Mucosa of descending colon (tissue), 3 donors: ENCODE measurements at regions not wholly inside any gene's neighbourhood (a gene's known extent, or its start where the extent isn't known, plus 50 kb on each side); places are given as distances from the start of the nearest gene placed in this dataset.
"Not testable (repeated sequence)": the region's sequence is repeated elsewhere in the genome, so short reads cannot be mapped to it uniquely, and the experiment has no call there.

Experiments used
- ATAC-seq: fragments of 200-7000 bp; cut with Tn5 transposase; one replicate; pipeline ENCODE4 v1.9.1; 2020; ENCODE audit warnings: mild to moderate bottlenecking, moderate library complexity
- DNase-seq, 3 donors: peaks; one replicate each; pipeline ENCODE4 v3.0.0-alpha.2; 2020
- H3K36me3 ChIP-seq: fragments of 200-600 bp; one replicate; pipeline ENCODE4 v1.8.0; 2021; ENCODE audit warnings: low read depth, mild to moderate bottlenecking
- H3K4me1 ChIP-seq: fragments of 200-600 bp; one replicate; pipeline ENCODE4 v1.8.0; 2021; ENCODE audit warnings: low read depth, mild to moderate bottlenecking
- H3K4me3 ChIP-seq: fragments of 200-600 bp; one replicate; pipeline ENCODE4 v1.8.0; 2021; ENCODE audit warnings: mild to moderate bottlenecking
- H3K9me3 ChIP-seq: fragments of 200-600 bp; one replicate; pipeline ENCODE4 v1.8.0; 2021; ENCODE audit warnings: mild to moderate bottlenecking
- intact Hi-C, 2 donors: fragments of 100-400 bp; cut with DNase I in 1 of 2; cut with micrococcal nuclease in 1 of 2; formaldehyde crosslinking; loops; one replicate each; pipeline versions ENCODE4 v1.11.0 to v1.11.1; 2022; cut with DNase I, micrococcal nuclease
- TF ChIP-seq, protein P1 (sequence below): fragments of 200-600 bp; IDR thresholded peaks from one replicate; pipeline ENCODE4 v1.8.0; 2022; ENCODE audit warnings: antibody characterized with exemption, mild to moderate bottlenecking
- donor health status: DM: no; HTN: no; CAD: no; lungs with moderate emphysema.
- donor health status: DM: no; HTN: no; CAD: no.
- donor health status: DM: no; HTN: yes; CAD: no.

DNA sequence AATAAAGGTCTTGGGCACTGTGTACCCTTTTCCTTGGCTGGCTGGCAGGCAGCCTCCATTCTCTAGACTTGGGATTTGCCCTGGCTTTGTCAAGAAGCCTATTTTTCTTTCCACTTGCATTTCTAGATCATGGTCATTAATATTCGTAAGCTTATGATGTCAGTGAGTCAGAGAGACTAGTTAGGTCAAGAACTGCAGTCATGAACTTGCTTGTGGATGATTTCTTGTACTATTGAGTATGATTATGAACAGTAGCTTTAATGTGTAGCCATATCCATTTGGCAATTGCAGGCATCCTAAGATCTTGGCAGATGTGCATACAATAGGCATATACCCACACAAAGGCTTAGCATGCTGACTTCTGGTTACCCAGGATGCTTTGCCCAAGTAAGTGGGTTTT is 186.8 kb upstream of the CLINT1 start:
- no peaks in the 10 kb centered on the region for H3K36me3 ChIP-seq
- DNase-seq (no peak), ATAC-seq (no peak)
- intact Hi-C loops = no loop called here
- no peaks in the 10 kb centered on the region for H3K4me1 ChIP-seq
- no peak overlapping the region for H3K4me3 ChIP-seq
- H3K9me3 ChIP-seq = no peaks in the 10 kb centered on the region
- TF ChIP-seq, protein P1, sequence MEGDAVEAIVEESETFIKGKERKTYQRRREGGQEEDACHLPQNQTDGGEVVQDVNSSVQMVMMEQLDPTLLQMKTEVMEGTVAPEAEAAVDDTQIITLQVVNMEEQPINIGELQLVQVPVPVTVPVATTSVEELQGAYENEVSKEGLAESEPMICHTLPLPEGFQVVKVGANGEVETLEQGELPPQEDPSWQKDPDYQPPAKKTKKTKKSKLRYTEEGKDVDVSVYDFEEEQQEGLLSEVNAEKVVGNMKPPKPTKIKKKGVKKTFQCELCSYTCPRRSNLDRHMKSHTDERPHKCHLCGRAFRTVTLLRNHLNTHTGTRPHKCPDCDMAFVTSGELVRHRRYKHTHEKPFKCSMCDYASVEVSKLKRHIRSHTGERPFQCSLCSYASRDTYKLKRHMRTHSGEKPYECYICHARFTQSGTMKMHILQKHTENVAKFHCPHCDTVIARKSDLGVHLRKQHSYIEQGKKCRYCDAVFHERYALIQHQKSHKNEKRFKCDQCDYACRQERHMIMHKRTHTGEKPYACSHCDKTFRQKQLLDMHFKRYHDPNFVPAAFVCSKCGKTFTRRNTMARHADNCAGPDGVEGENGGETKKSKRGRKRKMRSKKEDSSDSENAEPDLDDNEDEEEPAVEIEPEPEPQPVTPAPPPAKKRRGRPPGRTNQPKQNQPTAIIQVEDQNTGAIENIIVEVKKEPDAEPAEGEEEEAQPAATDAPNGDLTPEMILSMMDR = no peak

DNA sequence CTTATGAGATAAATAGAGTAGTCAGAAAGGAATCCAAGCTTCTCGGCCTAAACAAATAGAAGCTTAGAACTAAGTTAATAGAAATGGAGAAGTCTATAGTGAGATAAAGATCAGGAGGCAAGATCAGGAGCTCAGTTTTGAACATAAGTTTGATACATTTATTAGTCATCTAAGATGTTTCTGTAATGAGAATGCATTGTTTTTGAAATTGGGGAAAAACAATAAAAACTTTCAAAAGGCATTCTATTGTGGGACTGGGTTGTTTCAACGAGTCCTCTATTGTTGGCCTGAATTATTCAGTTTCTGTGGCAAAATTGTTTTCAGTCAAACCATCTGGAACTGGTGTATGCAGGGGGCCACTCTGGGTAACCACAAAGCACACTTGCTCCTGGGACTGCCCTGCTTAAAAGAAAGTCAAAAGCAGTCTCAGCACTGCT is 181.0 kb upstream of the CLINT1 start:
- ATAC-seq = no peak
- no peak for DNase-seq
- intact Hi-C loops = no loop called here

DNA sequence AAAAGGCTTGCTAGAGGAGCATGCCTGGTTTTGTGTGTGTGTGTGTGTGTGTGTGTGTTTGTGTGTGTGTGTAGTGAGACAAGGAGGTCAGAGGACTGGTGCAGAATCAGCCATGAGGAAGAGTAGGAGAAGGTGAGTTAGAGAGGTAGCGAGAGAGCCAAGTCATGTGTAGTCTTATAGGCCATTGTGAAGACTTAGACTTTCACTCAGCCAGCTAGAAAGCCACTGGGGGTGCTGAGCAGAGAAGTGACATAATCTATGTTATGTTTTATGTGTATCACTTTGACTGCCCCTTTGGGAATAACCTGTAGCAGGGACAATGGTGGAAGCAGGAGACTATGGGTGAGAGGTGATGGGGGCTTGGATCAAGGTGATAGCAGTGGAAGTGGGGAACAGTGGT is 180.5 kb upstream of the CLINT1 start:
- ATAC-seq = no peak
- no peak for DNase-seq
- Histone ChIP-seq H3K9me3 (no peaks in the 10 kb centered on the region), H3K36me3 (no peaks in the 10 kb centered on the region), H3K4me1 (no peaks in the 10 kb centered on the region), H3K4me3 (no peak overlapping the region)
- TF ChIP-seq, protein P1 = no peak
- intact Hi-C loops = no loop called here

More for the DNA sequence above, 181.0 kb upstream of the CLINT1 start:
- Histone ChIP-seq H3K4me1 (no peaks in the 10 kb centered on the region), H3K4me3 (no peak overlapping the region), H3K36me3 (no peaks in the 10 kb centered on the region), H3K9me3 (no peaks in the 10 kb centered on the region)
- TF ChIP-seq, protein P1 = no peak

DNA sequence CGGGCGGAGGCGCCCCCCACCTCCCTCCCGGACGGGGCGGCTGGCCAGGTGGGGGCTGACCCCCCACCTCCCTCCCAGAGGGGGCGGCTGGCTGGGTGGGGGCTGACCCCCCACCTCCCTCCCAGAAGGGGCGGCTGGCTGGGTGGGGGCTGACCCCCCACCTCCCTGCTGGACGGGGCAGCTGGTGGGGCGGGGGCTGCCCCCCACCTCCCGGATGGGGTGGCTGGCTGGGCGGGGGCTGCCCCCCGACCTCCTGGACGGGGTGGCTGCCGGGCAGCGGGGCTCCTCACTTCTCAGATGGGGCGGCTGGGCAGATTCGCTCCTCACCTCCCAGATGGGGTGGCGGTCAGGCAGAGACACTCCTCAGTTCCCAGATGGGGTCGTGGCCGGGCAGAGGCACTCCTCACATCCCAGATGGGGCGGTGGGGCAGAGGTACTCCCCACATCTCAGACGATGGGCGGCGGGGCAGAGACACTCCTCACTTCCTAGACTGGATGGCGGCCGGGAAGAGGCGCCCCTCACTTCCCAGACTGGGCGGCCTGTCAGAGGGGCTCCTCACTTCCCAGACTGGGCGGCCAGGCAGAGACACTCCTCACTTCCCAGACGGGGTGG is 178.1 kb upstream of the CLINT1 start:
- DNase-seq, H3K36me3 ChIP-seq, H3K9me3 ChIP-seq, H3K4me3 ChIP-seq, H3K4me1 ChIP-seq, intact Hi-C loops, ATAC-seq: not testable (repeated sequence)

DNA sequence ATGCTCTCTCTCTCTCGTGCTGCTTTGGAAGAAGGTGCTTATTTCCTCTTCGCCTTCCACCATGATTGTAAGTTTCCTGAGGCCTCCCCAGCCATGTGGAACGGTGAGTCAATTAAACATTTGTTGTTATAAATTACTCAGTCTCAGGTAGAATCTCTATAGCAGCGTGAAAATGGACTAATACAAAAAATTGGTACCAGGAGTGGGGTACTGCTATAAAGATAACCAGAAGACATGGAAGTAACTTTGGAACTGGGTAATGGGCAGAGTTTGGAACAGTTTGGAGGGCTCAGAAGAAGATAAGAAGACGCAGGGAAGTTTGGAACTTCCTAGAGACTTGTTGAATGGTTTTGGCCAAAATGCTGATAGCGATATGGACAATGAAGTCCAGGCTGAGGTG is 175.6 kb upstream of the CLINT1 start:
- ATAC-seq, intact Hi-C loops, H3K9me3 ChIP-seq, H3K36me3 ChIP-seq, H3K4me3 ChIP-seq, DNase-seq, H3K4me1 ChIP-seq: not testable (repeated sequence)

DNA sequence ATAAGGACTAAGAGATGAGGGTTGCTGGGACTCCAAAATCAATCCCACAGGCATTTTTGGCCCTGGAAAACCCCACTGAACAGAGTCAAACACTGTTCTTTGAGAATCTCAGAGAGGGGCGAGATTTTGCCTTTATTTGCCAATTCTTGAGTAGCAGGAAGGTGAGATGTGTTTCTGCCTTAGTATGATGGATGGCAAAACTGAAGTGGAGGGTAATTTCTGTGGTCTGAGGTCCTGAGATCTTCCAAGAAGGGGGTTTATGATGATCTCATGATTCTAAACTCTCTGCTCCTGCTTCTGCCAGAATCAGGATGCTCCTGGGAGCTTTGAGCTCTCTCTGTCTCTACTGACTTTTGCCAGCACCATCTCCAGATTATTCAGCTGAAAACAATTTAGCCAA is 174.8 kb upstream of the CLINT1 start:
- TF ChIP-seq, protein P1 = no peak
- intact Hi-C loops = no loop called here
- no peaks in the 10 kb centered on the region for H3K36me3 ChIP-seq
- DNase-seq = no peak
- no peaks in the 10 kb centered on the region for H3K4me1 ChIP-seq
- no peaks in the 10 kb centered on the region for H3K9me3 ChIP-seq
- H3K4me3 ChIP-seq = no peak overlapping the region
- no peak for ATAC-seq

DNA sequence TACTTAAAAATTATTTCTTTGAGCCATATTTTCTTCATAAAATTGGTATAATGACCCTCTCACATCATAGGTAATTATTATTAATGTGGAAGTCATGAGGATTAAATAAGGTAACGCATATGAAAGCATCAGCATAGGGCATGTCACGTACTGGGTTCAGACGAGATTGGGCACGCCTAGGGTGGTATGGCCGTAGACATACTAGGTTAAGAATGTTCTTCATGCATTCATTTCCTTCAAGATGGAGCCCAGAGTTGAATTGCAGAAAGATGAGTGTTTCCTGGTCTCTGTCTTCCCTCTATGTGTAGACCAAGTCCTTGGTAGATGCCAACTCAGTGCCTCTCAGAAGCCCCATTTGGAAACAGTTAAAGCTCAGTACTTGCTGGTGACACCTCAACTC is 174.1 kb upstream of the CLINT1 start:
- TF ChIP-seq, protein P1 = no peak
- no peaks in the 10 kb centered on the region for H3K36me3 ChIP-seq
- ATAC-seq (no peak), DNase-seq (no peak)
- H3K9me3 ChIP-seq = no peaks in the 10 kb centered on the region
- intact Hi-C loops = no loop called here
- no peaks in the 10 kb centered on the region for H3K4me1 ChIP-seq
- no peak overlapping the region for H3K4me3 ChIP-seq
